ENCODE measurements at regions not wholly inside any gene's neighbourhood (a gene's known extent, or its start where the extent isn't known, plus 50 kb on each side); places are given as distances from the start of the nearest gene placed in this dataset.

GRCh38 chr13:54383604-54384003 is 1355.0 kb downstream of the OLFM4 start:
- intact Hi-C loops (cut with DNase I) = no loop called here
- Histone ChIP-seq H3K27me3 (no peaks in the 10 kb centered on the region), H3K4me3 (no peak overlapping the region), H3K9me3 (no peaks in the 10 kb centered on the region), H3K27ac (no peak overlapping the region), H3K36me3 (no peaks in the 10 kb centered on the region), H3K4me1 (no peaks in the 10 kb centered on the region)
- TF ChIP-seq POLR2A (IDR thresholded peaks at IDR 0.05) = no peak
- TF ChIP-seq POLR2AphosphoS5 (IDR thresholded peaks at IDR 0.05) = no peak
- TF ChIP-seq EP300 (IDR thresholded peaks at IDR 0.05) = no peak
- TF ChIP-seq, protein P1, sequence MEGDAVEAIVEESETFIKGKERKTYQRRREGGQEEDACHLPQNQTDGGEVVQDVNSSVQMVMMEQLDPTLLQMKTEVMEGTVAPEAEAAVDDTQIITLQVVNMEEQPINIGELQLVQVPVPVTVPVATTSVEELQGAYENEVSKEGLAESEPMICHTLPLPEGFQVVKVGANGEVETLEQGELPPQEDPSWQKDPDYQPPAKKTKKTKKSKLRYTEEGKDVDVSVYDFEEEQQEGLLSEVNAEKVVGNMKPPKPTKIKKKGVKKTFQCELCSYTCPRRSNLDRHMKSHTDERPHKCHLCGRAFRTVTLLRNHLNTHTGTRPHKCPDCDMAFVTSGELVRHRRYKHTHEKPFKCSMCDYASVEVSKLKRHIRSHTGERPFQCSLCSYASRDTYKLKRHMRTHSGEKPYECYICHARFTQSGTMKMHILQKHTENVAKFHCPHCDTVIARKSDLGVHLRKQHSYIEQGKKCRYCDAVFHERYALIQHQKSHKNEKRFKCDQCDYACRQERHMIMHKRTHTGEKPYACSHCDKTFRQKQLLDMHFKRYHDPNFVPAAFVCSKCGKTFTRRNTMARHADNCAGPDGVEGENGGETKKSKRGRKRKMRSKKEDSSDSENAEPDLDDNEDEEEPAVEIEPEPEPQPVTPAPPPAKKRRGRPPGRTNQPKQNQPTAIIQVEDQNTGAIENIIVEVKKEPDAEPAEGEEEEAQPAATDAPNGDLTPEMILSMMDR (IDR thresholded peaks at IDR 0.05) = no peak
- WGBS, 2 donors = 62 to 69% methylated on average over 2 of the region's 2 CpGs
- no peak for DNase-seq

DNA sequence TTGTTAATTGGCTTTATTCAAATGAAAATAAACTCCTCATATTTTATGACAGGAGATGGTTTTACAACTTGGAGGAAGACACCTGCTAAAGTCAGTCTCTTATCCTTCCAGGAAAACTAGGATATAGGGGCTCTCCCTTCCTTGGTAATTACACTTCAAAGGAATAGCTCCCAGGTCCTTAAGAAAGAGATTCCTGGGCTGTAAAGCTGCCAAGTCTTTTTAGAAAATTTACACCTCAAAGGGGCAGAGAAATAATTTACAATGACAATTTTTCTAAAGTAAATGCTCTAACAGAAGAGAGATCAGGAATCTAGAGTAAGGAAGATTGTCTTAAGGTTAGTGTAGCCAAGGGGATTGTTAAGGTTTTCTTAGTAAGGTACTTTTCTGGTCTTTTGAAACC is 1359.0 kb downstream of the OLFM4 start:
- Histone ChIP-seq H3K27me3 (no peaks in the 10 kb centered on the region), H3K27ac (no peak overlapping the region), H3K4me1 (no peaks in the 10 kb centered on the region), H3K36me3 (no peaks in the 10 kb centered on the region), H3K4me3 (no peak overlapping the region), H3K9me3 (no peaks in the 10 kb centered on the region)
- TF ChIP-seq POLR2A (IDR thresholded peaks at IDR 0.05) (no peak), EP300 (IDR thresholded peaks at IDR 0.05) (no peak)
- intact Hi-C loops (cut with DNase I) = no loop called here
- no peak for DNase-seq

DNA sequence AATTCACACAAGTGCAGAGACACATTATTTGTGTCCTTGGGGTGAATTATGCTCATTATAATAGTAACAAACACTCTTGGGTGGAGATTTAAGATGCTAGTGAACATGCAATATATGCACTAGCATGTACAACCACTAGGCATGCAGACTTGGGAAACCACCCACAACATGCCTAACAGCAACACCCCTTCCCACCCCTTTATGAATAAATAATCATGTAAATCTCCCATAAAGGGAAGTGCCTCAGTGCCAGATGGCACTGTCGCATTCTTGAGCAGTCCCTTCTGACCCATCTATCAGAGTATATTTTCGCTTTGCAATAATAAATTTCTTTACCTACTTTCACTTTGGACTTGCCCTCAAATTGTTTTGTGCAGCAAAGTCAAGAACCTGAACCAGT is 1362.2 kb downstream of the OLFM4 start:
- no peaks in the 10 kb centered on the region for H3K27me3 ChIP-seq
- no peaks in the 10 kb centered on the region for H3K9me3 ChIP-seq
- no peaks in the 10 kb centered on the region for H3K36me3 ChIP-seq
- no peak overlapping the region for H3K4me3 ChIP-seq
- WGBS, 2 donors = 88 to 93% methylated on average over 2 of the region's 2 CpGs
- H3K27ac ChIP-seq = no peak overlapping the region
- no peak for DNase-seq
- H3K4me1 ChIP-seq = no peaks in the 10 kb centered on the region
- no peak for TF ChIP-seq POLR2A (IDR thresholded peaks at IDR 0.05)
- TF ChIP-seq, protein P1 (IDR thresholded peaks at IDR 0.05) = no peak
- no peak for TF ChIP-seq EP300 (IDR thresholded peaks at IDR 0.05)
- no peak for TF ChIP-seq POLR2AphosphoS5 (IDR thresholded peaks at IDR 0.05)
- intact Hi-C loops (cut with DNase I) = no loop called here

DNA sequence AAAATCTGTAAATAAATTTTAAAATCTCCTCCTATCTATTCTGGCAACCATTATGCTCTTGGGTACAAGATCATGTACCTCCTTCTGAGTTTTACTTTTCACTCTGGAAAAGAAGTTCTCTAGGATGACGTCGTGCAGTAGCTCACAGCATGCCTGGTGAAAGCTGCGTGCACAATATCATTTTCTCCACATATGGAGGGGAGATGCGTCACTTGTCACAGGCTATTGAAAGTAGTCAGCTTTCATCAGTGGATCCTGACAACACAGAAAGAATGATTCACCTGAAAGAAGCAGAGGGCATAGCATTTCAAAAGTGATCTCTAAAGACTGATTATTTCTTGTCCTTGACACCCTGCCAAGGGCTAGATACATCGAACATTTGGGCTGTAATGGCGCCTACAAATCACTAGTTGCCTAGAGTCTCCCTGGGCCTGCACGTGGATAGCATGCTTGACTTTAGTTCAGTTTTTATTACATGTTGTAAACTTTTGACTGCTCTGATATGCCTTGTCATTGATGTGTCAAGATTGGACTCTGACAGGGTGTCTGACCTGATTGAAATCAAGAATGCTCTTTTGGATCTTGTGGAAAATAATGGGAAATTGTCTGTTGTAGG is 1365.6 kb downstream of the OLFM4 start:
- H3K4me1 ChIP-seq = no peaks in the 10 kb centered on the region
- H3K4me3 ChIP-seq = no peak overlapping the region
- H3K9me3 ChIP-seq = no peaks in the 10 kb centered on the region
- H3K27me3 ChIP-seq = no peaks in the 10 kb centered on the region
- no peaks in the 10 kb centered on the region for H3K36me3 ChIP-seq
- intact Hi-C loops (cut with DNase I) = no loop called here
- TF ChIP-seq POLR2A (IDR thresholded peaks at IDR 0.05) (no peak), EP300 (IDR thresholded peaks at IDR 0.05) (no peak), POLR2AphosphoS5 (IDR thresholded peaks at IDR 0.05) (no peak)
- TF ChIP-seq, protein P1 (IDR thresholded peaks at IDR 0.05) = no peak
- no peak for DNase-seq
- WGBS, 2 donors = 43 to 65% methylated on average over 7 of the region's 7 CpGs
- no peak overlapping the region for H3K27ac ChIP-seq

DNA sequence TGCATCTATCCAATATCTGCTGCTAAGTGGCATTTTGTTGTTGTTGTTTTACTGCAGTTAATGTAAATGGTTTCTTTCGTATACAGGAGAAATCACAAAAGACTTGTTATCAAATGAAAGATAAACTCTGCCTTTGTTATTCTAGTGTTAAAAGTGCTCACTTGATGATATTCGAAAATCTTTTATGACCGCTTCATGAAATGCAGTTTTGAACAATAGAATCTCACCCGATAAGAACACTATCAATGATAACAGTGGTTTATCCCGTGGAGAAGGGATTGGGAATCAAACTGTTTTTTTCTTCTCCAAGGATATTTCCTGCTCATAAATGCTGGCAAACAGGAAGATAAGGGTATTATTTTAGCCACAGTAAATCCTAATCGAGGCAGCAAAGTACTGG is 1366.3 kb downstream of the OLFM4 start:
- H3K4me3 ChIP-seq = no peak overlapping the region
- no peak overlapping the region for H3K27ac ChIP-seq
- TF ChIP-seq POLR2A (IDR thresholded peaks at IDR 0.05) = no peak
- TF ChIP-seq EP300 (IDR thresholded peaks at IDR 0.05) = no peak
- TF ChIP-seq POLR2AphosphoS5 (IDR thresholded peaks at IDR 0.05) = no peak
- TF ChIP-seq, protein P1 (IDR thresholded peaks at IDR 0.05) = no peak
- 35 to 73% methylated on average over 6 of the region's 6 CpGs for WGBS, 2 donors
- H3K4me1 ChIP-seq = no peaks in the 10 kb centered on the region
- no peaks in the 10 kb centered on the region for H3K27me3 ChIP-seq
- no peaks in the 10 kb centered on the region for H3K36me3 ChIP-seq
- DNase-seq = no peak
- H3K9me3 ChIP-seq = no peaks in the 10 kb centered on the region
- intact Hi-C loops (cut with DNase I) = no loop called here

All from sigmoid colon (tissue), 6 donors.